HCT116 (cell line): ENCODE measurements at regions not wholly inside any gene's neighbourhood (a gene's known extent, or its start where the extent isn't known, plus 50 kb on each side); places are given as distances from the start of the nearest gene placed in this dataset.

Source experiments
- ATAC-seq: fragments of 200-7000 bp; cut with Tn5 transposase; 2 replicates; pipeline ENCODE4 v1.9.1; 2020; ENCODE audit warnings: mild to moderate bottlenecking, moderate library complexity
- BruUV-seq: library from RNA; stranded (reverse); fragments of 400-500 nt; replicated peaks from 2 replicates; lab custom pipeline; 2021; lab: Mats Ljungman, UMichigan
- CTCF ChIA-PET: fragments of 300-600 bp; sonication (Branson Sonifier 250); formaldehyde crosslinking; loops from one replicate; lab custom pipeline; 2021; ENCODE audit warnings: antibody characterized with exemption; lab: Charles Lee
- POLR2A ChIA-PET: fragments of 300-600, 350-600 bp; sonication (Branson Sonifier 250); formaldehyde crosslinking; loops from one replicate; lab custom pipeline; 2021; ENCODE audit warnings: antibody characterized with exemption; lab: Charles Lee
- RAD21 ChIA-PET, 2 experiments: fragments of 300-600 bp; sonication (Branson Sonifier 250); formaldehyde crosslinking; loops; one replicate each; lab custom pipeline; 2023; ENCODE audit warnings: low total read pairs in 2 of 2; ENCODE audit not compliant: uncharacterized antibody in 2 of 2, unreplicated experiment in 2 of 2, low non-redundant PET in 1 of 2; lab: Charles Lee
- DNase-seq: peaks from one replicate; pipeline ENCODE4 v3.0.0-alpha.2; 2010; ENCODE audit warnings: low read depth, low spot score
- H2AFZ ChIP-seq: fragments of 200-600 bp; shearing (Covaris generic), sonication (generic); 2 replicates; pipeline ENCODE4 v1.6.1; 2017; ENCODE audit warnings: low read depth, mixed run types, mixed read lengths, antibody characterized with exemption, low read length; ENCODE audit not compliant: poor library complexity, severe bottlenecking
- H3K27ac ChIP-seq: 2 replicates; pipeline ENCODE4 v1.5.1; 2012; ENCODE audit warnings: low read depth, low read length
- H3K27me3 ChIP-seq: fragments of 200-600 bp; sonication (generic); 2 replicates; pipeline ENCODE4 v1.6.1; 2016; ENCODE audit warnings: mixed run types, low read length, mixed read lengths; ENCODE audit not compliant: insufficient read depth
- H3K36me3 ChIP-seq, 2 experiments: fragments of 200-500 bp in 1 of 2; fragments of 200-600 bp in 1 of 2; sonication (Bioruptor generic) in 1 of 2; sonication (generic) in 1 of 2; 2 replicates each; pipeline versions ENCODE4 v1.5.1 to v1.6.1; 2014 to 2016; ENCODE audit warnings: low read length in 2 of 2, inconsistent platforms in 1 of 2, mixed read lengths in 1 of 2, mixed run types in 1 of 2; ENCODE audit not compliant: insufficient read depth in 2 of 2, control insufficient read depth in 1 of 2
- H3K4me1 ChIP-seq, 2 experiments: fragments of 200-600 bp in 1 of 2; sonication (generic) in 1 of 2; 2 replicates each; pipeline versions ENCODE4 v1.5.1 to v1.6.1; 2012 to 2017; ENCODE audit warnings: low read length in 2 of 2, inconsistent platforms in 1 of 2, mild to moderate bottlenecking in 1 of 2, mixed read lengths in 1 of 2, mixed run types in 1 of 2, moderate library complexity in 1 of 2; ENCODE audit not compliant: insufficient read depth in 2 of 2, control insufficient read depth in 1 of 2
- H3K4me2 ChIP-seq: fragments of 200-600 bp; sonication (generic); 2 replicates; pipeline ENCODE4 v1.6.1; 2017; ENCODE audit warnings: mixed run types, low read length, mixed read lengths
- H3K4me3 ChIP-seq, 2 experiments: fragments of 200-600 bp in 1 of 2; sonication (generic) in 1 of 2; replicated peaks in 1 of 2; 2 replicates each; pipeline ENCODE4 v1.5.1; 2011 to 2016; ENCODE audit warnings: low read length in 2 of 2, control low read depth in 1 of 2, low read depth in 1 of 2, mild to moderate bottlenecking in 1 of 2, mixed read lengths in 1 of 2, mixed run types in 1 of 2
- H3K79me2 ChIP-seq: fragments of 200-600 bp; sonication (generic); 2 replicates; pipeline ENCODE4 v1.6.1; 2017; ENCODE audit warnings: mild to moderate bottlenecking, mixed run types, low read length, moderate library complexity, mixed read lengths; ENCODE audit not compliant: insufficient read depth
- H3K9ac ChIP-seq: fragments of 200-600 bp; sonication (generic); 2 replicates; pipeline ENCODE4 v1.6.1; 2016; ENCODE audit warnings: low read length, mixed read lengths
- H3K9me2 ChIP-seq: fragments of 200-600 bp; sonication (generic), shearing (Covaris generic); 2 replicates; pipeline ENCODE4 v1.6.1; 2017; ENCODE audit warnings: mixed run types, mild to moderate bottlenecking, moderate library complexity; ENCODE audit not compliant: insufficient read depth
- H3K9me3 ChIP-seq, 2 experiments: fragments of 200-500 bp in 1 of 2; fragments of 200-600 bp in 1 of 2; sonication (Bioruptor generic) in 1 of 2; sonication (generic) in 1 of 2; 2 replicates each; pipeline ENCODE4 v1.6.1; 2014 to 2017; ENCODE audit warnings: low read length in 2 of 2, mixed read lengths in 2 of 2, inconsistent platforms in 1 of 2, low read depth in 1 of 2, mild to moderate bottlenecking in 1 of 2, mixed run types in 1 of 2, moderate library complexity in 1 of 2; ENCODE audit not compliant: control insufficient read depth in 1 of 2, insufficient read depth in 1 of 2
- H4K20me1 ChIP-seq: fragments of 200-600 bp; sonication (generic), shearing (Covaris generic); 2 replicates; pipeline ENCODE4 v1.6.1; 2017; ENCODE audit warnings: mixed run types, mild to moderate bottlenecking, moderate library complexity; ENCODE audit not compliant: insufficient read depth
- CBX3 ChIP-seq: IDR thresholded peaks from 2 replicates; pipeline ENCODE4 v1.6.1; 2012; ENCODE audit warnings: low read depth
- CEBPB ChIP-seq: IDR thresholded peaks from 2 replicates; pipeline ENCODE4 v1.6.1; 2012; ENCODE audit warnings: low read depth
- ELF1 ChIP-seq: IDR thresholded peaks from 2 replicates; pipeline ENCODE4 v1.6.1; 2012; ENCODE audit warnings: low read depth, borderline replicate concordance
- EZH2phosphoT487 ChIP-seq: fragments of 200-600 bp; IDR thresholded peaks from 2 replicates; pipeline ENCODE4 v1.6.1; 2018; ENCODE audit warnings: antibody characterized with exemption, borderline replicate concordance
- POLR2A ChIP-seq: IDR thresholded peaks from 2 replicates; pipeline ENCODE4 v1.7.0; 2011; ENCODE audit warnings: borderline replicate concordance; ENCODE audit not compliant: insufficient read depth, insufficient read length; ENCODE audit errors: extremely low read depth
- RAD21 ChIP-seq: IDR thresholded peaks from 2 replicates; pipeline ENCODE4 v1.6.1; 2012; ENCODE audit warnings: low read depth, mild to moderate bottlenecking
- SIN3A ChIP-seq: IDR thresholded peaks from 2 replicates; pipeline ENCODE4 v1.6.1; 2012; ENCODE audit warnings: low read depth
- SRF ChIP-seq: IDR thresholded peaks from 2 replicates; pipeline ENCODE4 v1.6.1; 2012; ENCODE audit warnings: low read depth
- TCF7L2 ChIP-seq: IDR thresholded peaks from 2 replicates; pipeline ENCODE4 v1.7.0; 2011; ENCODE audit warnings: borderline replicate concordance, inconsistent platforms; ENCODE audit not compliant: insufficient read depth, insufficient read length; ENCODE audit errors: extremely low read depth
- YY1 ChIP-seq: IDR thresholded peaks from 2 replicates; pipeline ENCODE4 v1.6.1; 2011; ENCODE audit warnings: low read length, low read depth, moderate library complexity, mild to moderate bottlenecking; ENCODE audit not compliant: insufficient replicate concordance; ENCODE audit errors: extremely low read depth
- ZFX ChIP-seq: fragments of 450-650 bp; IDR thresholded peaks from 2 replicates; pipeline ENCODE4 v1.6.1; 2017
- intact Hi-C: fragments of 100-400 bp; cut with micrococcal nuclease; formaldehyde crosslinking; loops from 2 replicates; pipeline ENCODE4 v1.10.0; 2022
- TF ChIP-seq, protein P1 (sequence below): IDR thresholded peaks from 2 replicates; pipeline ENCODE4 v1.6.1; 2012
- TF ChIP-seq, protein P2 (sequence below): IDR thresholded peaks from 2 replicates; pipeline ENCODE4 v1.6.1; 2012; ENCODE audit warnings: low read depth
- TF ChIP-seq, protein P3 (sequence below), 3 experiments: fragments of 200-600 bp in 1 of 3; sonication (generic) in 1 of 3; IDR thresholded peaks in 2 of 3; conservative IDR thresholded peaks in 1 of 3; 2 replicates each; pipeline ENCODE4 v1.5.1; 2012 to 2017; ENCODE audit warnings: low read depth in 2 of 3, low read length in 2 of 3, antibody characterized with exemption in 1 of 3, borderline replicate concordance in 1 of 3, control low read depth in 1 of 3, mild to moderate bottlenecking in 1 of 3, mixed read lengths in 1 of 3, mixed run types in 1 of 3, moderate library complexity in 1 of 3; ENCODE audit not compliant: insufficient read depth in 1 of 3

DNA sequence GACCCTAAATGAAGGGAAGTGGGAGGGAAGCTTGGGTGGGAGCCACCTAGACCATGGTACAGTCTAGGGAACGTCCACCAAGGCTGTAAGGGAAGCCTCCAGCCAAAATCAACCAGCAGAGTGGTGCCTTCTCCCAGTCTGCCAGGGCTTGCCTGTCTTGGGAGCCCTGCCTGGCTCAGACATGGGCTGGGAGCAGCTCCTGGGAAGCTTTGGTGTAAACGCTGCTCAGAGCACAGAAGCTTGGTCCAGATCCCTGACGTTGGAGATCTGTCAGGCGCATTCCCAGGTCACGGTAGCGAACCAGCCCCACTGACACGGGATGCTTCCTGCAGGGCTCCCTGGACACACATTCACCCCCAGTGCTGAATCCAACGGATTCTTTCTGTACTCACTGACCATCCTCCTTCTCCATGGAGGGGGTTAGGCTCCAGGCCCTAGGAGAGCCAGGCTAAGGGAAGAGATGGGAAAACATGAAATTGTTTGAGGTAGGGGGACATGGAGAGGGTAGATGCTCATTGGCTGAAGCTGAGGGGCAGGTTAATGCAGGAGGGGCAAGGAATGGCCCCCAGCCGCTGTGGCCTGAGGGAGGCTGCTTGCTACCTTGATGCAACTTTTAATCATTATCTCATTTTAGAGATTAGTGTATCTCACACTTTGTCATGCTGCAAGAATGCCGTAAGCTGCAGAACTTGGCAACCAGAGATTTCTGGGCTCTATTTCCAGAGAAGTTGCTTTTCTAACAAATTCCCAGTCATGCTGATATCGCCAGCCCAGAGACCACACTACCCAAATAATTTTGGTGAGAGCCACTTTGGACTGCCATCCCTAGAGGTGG lies 195.8 kb downstream of the UQCRFS1 start:
- Histone ChIP-seq H3K9me3 (peaks cover 5 to 18% of the 10 kb centered on the region in 2 experiments; a peak in 1 of 4 replicates), H3K9ac (no peak overlapping the region), H2AFZ (no peak overlapping the region), H3K4me2 (no peak overlapping the region), H3K4me3 (no peak overlapping the region)
- POLR2A ChIA-PET, result no interaction called here
- RAD21 ChIA-PET, result no interaction called here
- TF ChIP-seq ZFX (no peak), CEBPB (no peak), EZH2phosphoT487 (no peak), CBX3 (no peak)
- TF ChIP-seq, all 23 proteins: peak for 0
- Histone ChIP-seq H3K9me2 (no peaks in the 10 kb centered on the region), H3K79me2 (no peaks in the 10 kb centered on the region), H3K27ac (no peak overlapping the region), H4K20me1 (no peaks in the 10 kb centered on the region), H3K4me1 (no peaks in the 10 kb centered on the region), H3K27me3 (no peaks in the 10 kb centered on the region), H3K36me3 (no peaks in the 10 kb centered on the region)
- DNase-seq, result no peak
- CTCF ChIA-PET, result no interaction called here
- no peak for ATAC-seq
- intact Hi-C loops, result no loop called here
- no TSS peak for BruUV-seq

DNA sequence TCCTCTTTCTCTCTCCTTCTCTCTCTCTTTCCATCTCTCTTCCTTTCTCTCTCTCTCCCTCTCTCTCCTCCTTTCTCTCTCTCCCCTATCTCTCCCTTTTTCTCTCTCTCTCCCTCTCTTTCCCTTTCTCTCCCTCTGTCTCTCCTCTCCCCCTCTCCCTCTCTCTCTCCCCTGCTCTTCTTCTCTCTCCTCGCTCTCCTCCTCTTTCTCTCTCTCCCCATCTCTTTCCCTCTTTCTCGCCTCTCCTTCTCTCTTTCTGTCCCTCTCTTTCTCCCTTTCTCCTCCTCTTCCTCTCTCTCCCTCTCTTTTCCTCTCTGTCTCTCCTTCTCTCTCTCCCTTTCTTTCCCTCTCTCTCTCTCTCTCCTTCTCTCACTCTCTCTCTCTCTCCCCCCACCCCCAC lies 196.6 kb downstream of the UQCRFS1 start:
- Histone ChIP-seq H3K4me3 (no peak overlapping the region), H3K27me3 (no peaks in the 10 kb centered on the region), H3K79me2 (no peaks in the 10 kb centered on the region), H3K9ac (no peak overlapping the region), H3K36me3 (no peaks in the 10 kb centered on the region; a peak in 1 of 4 replicates), H2AFZ (no peak overlapping the region), H3K9me2 (no peaks in the 10 kb centered on the region), H3K27ac (no peak overlapping the region), H3K4me1 (no peaks in the 10 kb centered on the region), H3K4me2 (no peak overlapping the region), H4K20me1 (no peaks in the 10 kb centered on the region), H3K9me3 (peaks cover 5 to 17% of the 10 kb centered on the region in 2 experiments; a peak in 1 of 4 replicates)
- BruUV-seq, result no TSS peak
- intact Hi-C loops, result no loop called here
- CTCF ChIA-PET, result no interaction called here
- ATAC-seq (no peak), DNase-seq (no peak)
- RAD21 ChIA-PET, result no interaction called here
- POLR2A ChIA-PET, result no interaction called here
- TF ChIP-seq CEBPB, result no peak
- TF ChIP-seq ELF1, result no peak
- TF ChIP-seq RAD21, result no peak
- no peak for TF ChIP-seq POLR2A
- TF ChIP-seq CBX3, result no peak
- TF ChIP-seq, protein P1, sequence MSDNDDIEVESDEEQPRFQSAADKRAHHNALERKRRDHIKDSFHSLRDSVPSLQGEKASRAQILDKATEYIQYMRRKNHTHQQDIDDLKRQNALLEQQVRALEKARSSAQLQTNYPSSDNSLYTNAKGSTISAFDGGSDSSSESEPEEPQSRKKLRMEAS, result no peak
- TF ChIP-seq SIN3A, result no peak
- TF ChIP-seq, protein P2, sequence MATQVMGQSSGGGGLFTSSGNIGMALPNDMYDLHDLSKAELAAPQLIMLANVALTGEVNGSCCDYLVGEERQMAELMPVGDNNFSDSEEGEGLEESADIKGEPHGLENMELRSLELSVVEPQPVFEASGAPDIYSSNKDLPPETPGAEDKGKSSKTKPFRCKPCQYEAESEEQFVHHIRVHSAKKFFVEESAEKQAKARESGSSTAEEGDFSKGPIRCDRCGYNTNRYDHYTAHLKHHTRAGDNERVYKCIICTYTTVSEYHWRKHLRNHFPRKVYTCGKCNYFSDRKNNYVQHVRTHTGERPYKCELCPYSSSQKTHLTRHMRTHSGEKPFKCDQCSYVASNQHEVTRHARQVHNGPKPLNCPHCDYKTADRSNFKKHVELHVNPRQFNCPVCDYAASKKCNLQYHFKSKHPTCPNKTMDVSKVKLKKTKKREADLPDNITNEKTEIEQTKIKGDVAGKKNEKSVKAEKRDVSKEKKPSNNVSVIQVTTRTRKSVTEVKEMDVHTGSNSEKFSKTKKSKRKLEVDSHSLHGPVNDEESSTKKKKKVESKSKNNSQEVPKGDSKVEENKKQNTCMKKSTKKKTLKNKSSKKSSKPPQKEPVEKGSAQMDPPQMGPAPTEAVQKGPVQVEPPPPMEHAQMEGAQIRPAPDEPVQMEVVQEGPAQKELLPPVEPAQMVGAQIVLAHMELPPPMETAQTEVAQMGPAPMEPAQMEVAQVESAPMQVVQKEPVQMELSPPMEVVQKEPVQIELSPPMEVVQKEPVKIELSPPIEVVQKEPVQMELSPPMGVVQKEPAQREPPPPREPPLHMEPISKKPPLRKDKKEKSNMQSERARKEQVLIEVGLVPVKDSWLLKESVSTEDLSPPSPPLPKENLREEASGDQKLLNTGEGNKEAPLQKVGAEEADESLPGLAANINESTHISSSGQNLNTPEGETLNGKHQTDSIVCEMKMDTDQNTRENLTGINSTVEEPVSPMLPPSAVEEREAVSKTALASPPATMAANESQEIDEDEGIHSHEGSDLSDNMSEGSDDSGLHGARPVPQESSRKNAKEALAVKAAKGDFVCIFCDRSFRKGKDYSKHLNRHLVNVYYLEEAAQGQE, result no peak
- no peak for TF ChIP-seq TCF7L2
- TF ChIP-seq SRF, result no peak
- TF ChIP-seq EZH2phosphoT487, result no peak
- no peak for TF ChIP-seq ZFX
- TF ChIP-seq, protein P3, sequence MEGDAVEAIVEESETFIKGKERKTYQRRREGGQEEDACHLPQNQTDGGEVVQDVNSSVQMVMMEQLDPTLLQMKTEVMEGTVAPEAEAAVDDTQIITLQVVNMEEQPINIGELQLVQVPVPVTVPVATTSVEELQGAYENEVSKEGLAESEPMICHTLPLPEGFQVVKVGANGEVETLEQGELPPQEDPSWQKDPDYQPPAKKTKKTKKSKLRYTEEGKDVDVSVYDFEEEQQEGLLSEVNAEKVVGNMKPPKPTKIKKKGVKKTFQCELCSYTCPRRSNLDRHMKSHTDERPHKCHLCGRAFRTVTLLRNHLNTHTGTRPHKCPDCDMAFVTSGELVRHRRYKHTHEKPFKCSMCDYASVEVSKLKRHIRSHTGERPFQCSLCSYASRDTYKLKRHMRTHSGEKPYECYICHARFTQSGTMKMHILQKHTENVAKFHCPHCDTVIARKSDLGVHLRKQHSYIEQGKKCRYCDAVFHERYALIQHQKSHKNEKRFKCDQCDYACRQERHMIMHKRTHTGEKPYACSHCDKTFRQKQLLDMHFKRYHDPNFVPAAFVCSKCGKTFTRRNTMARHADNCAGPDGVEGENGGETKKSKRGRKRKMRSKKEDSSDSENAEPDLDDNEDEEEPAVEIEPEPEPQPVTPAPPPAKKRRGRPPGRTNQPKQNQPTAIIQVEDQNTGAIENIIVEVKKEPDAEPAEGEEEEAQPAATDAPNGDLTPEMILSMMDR (IDR thresholded peaks at IDR 0.05 in 2 of 3, conservative IDR thresholded peaks at IDR 0.05 in 1 of 3; ENCODE audit: borderline replicate concordance in 1 of 3, insufficient read depth in 1 of 3, low read depth in 2 of 3, low read length in 2 of 3), result no peak
- TF ChIP-seq YY1, result no peak
